ENCODE measurements at regions not wholly inside any gene's neighbourhood (a gene's known extent, or its start where the extent isn't known, plus 50 kb on each side); places are given as distances from the start of the nearest gene placed in this dataset.

GRCh38 chr16:52709306-52709705, 162.4 kb upstream of the TOX3 start:
- Histone ChIP-seq H3K36me3 (no peaks in the 10 kb centered on the region), H3K9ac (no peak overlapping the region), H3K4me3 (no peak overlapping the region), H3K4me2 (no peak overlapping the region), H3K4me1 (peaks cover 0 to 17% (median 0%) of the 10 kb centered on the region in 10 experiments; a peak in 5 of 20 replicates), H4K20me1 (no peaks in the 10 kb centered on the region), H3K27me3 (no peaks in the 10 kb centered on the region), H3K9me3 (replicated peaks in 1 of 11) (no peaks in the 10 kb centered on the region), H3K27ac (no peak overlapping the region)
- no peak for TF ChIP-seq Cebpa-rat (IDR thresholded peaks at IDR 0.05)

- Histone ChIP-seq H3K4me2 (no peak overlapping the region), H3K4me3 (no peak overlapping the region), H3K9me3 (replicated peaks in 1 of 11) (no peaks in the 10 kb centered on the region), H3K9ac (no peak overlapping the region), H3K27ac (no peak overlapping the region), H3K27me3 (no peaks in the 10 kb centered on the region), H4K20me1 (no peaks in the 10 kb centered on the region), H3K4me1 (peaks cover 0 to 11% (median 0%) of the 10 kb centered on the region in 10 experiments; a peak in 5 of 20 replicates), H3K36me3 (no peaks in the 10 kb centered on the region)
- no peak for TF ChIP-seq Cebpa-rat (IDR thresholded peaks at IDR 0.05)
Measured at GRCh38 chr16:52708476-52708875, 161.5 kb upstream of the TOX3 start.

DNA sequence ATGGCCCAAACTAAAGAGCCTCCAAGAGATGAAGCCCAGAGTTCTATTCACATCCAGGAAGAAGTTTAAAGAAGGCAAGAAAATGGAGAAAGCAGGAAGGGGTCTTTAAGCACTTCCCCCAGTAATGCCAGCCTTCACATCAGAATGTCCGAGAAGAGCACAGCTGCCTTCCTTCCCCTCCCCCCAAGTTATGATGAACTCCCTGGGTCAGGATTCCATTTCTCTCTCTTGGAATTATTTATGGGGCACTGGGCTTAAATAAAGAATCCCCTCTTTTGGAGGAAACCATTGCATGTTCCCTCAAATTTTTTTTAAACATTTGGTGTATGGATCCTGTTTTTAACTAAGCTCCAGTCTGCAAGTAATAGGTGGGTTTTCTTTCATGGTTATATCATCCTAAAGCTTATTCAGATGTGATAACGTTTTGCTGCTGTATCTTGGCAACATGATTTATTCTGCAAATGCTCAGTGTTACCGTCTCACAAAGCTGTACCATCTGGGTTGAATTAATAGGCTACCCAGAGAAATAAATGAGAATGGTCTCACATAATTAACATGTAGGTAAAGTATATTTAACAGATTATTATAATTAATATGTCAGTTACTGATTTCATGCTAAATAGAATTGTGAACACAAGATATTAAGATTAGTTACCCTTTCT, 160.9 kb upstream of the TOX3 start:
- no peak overlapping the region for H3K27ac ChIP-seq
- H3K4me3 ChIP-seq, result no peak overlapping the region
- H3K27me3 ChIP-seq, result no peaks in the 10 kb centered on the region
- H3K4me2 ChIP-seq, result no peak overlapping the region
- TF ChIP-seq Cebpa-rat (IDR thresholded peaks at IDR 0.05), result no peak
- H3K36me3 ChIP-seq, result no peaks in the 10 kb centered on the region
- no peak overlapping the region for H3K9ac ChIP-seq
- H4K20me1 ChIP-seq, result no peaks in the 10 kb centered on the region
- H3K4me1 ChIP-seq, result peaks cover 0 to 11% (median 0%) of the 10 kb centered on the region in 10 experiments; a peak in 5 of 20 replicates
- no peaks in the 10 kb centered on the region for H3K9me3 ChIP-seq (replicated peaks in 1 of 11)

GRCh38 chr16:52705122-52705521, 158.2 kb upstream of the TOX3 start:
- no peaks in the 10 kb centered on the region for H4K20me1 ChIP-seq
- H3K4me3 ChIP-seq, result no peak overlapping the region
- no peaks in the 10 kb centered on the region for H3K36me3 ChIP-seq
- H3K27ac ChIP-seq, result no peak overlapping the region
- H3K27me3 ChIP-seq, result no peaks in the 10 kb centered on the region
- no peak for TF ChIP-seq Cebpa-rat (IDR thresholded peaks at IDR 0.05)
- no peak overlapping the region for H3K9ac ChIP-seq
- H3K4me1 ChIP-seq, result peaks cover 0 to 17% (median 0%) of the 10 kb centered on the region in 10 experiments; a peak in 6 of 20 replicates
- no peaks in the 10 kb centered on the region for H3K9me3 ChIP-seq (replicated peaks in 1 of 11)
- H3K4me2 ChIP-seq, result peak overlapping the region in 7 of 11 experiments; percentile 4 to 26 (median 22); a peak in 8 of 22 replicates

DNA sequence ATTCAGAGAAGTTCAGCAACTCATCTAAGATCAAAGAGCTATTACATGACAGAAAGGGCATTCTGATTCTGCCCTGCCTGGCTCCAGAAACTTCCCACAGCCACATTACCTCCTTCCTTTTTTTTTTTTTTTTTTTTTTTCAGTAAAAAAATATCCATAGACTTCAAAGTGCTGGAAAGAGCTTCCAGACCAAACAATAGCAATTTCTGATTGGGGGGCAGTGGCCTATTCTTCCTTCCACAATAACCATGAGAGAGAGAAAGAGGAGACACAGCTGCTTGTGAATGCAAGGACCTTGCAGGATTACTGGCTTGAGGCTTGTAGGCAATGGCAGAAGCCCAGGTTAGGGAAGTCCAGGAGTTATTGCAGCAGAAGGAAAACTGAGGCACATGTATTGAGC, 151.0 kb upstream of the TOX3 start:
- no peak overlapping the region for H3K4me2 ChIP-seq
- H3K27ac ChIP-seq, result no peak overlapping the region
- peaks cover 0 to 6% (median 0%) of the 10 kb centered on the region in 11 experiments; a peak in 2 of 22 replicates for H3K9me3 ChIP-seq (replicated peaks in 1 of 11)
- no peak for TF ChIP-seq Cebpa-rat (IDR thresholded peaks at IDR 0.05)
- H3K27me3 ChIP-seq, result no peaks in the 10 kb centered on the region
- no peaks in the 10 kb centered on the region for H4K20me1 ChIP-seq
- H3K4me3 ChIP-seq, result no peak overlapping the region
- peaks cover 0 to 22% (median 0%) of the 10 kb centered on the region in 10 experiments; a peak in 2 of 20 replicates for H3K4me1 ChIP-seq
- no peak overlapping the region for H3K9ac ChIP-seq
- H3K36me3 ChIP-seq, result no peaks in the 10 kb centered on the region

DNA sequence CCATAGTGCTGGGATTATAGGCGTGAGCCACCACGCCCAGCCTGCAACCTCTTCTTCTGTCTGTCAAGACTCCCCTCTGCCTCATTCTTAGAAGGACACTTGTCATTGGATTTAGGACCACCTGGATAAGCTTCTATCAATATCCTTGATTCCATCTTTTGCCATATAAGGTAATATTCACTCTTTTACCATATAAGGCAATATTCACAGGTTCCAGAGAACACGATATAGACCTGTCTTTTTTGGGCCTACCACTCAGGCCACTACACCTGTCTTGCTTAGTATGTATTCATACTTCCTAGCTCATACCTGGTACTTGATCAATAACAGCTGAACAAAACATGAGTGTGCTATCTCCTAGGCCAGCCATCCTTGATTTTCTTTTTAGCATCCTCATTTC, 149.2 kb upstream of the TOX3 start:
- no peaks in the 10 kb centered on the region for H4K20me1 ChIP-seq

GRCh38 chr16:52690468-52690867, 143.5 kb upstream of the TOX3 start:
- Histone ChIP-seq H3K9me3 (replicated peaks in 1 of 11) (peaks cover 15 to 29% (median 21%) of the 10 kb centered on the region in 11 experiments), H3K4me2 (no peak overlapping the region), H3K27me3 (no peaks in the 10 kb centered on the region)

More for the DNA sequence above, 149.2 kb upstream of the TOX3 start:
- H3K4me3 ChIP-seq, result no peak overlapping the region
- H3K36me3 ChIP-seq, result no peaks in the 10 kb centered on the region
- peaks cover 0 to 15% (median 0%) of the 10 kb centered on the region in 10 experiments; a peak in 2 of 20 replicates for H3K4me1 ChIP-seq
- no peak for TF ChIP-seq Cebpa-rat (IDR thresholded peaks at IDR 0.05)
- no peak overlapping the region for H3K4me2 ChIP-seq
- H3K27ac ChIP-seq, result no peak overlapping the region
- H3K9ac ChIP-seq, result no peak overlapping the region
- peaks cover 8 to 18% (median 11%) of the 10 kb centered on the region in 11 experiments for H3K9me3 ChIP-seq (replicated peaks in 1 of 11)
- no peaks in the 10 kb centered on the region for H3K27me3 ChIP-seq

GRCh38 chr16:52680993-52681392, 134.1 kb upstream of the TOX3 start:
- no peak overlapping the region for H3K4me3 ChIP-seq
- no peaks in the 10 kb centered on the region for H4K20me1 ChIP-seq
- no peak for TF ChIP-seq Cebpa-rat (IDR thresholded peaks at IDR 0.05)
- H3K9ac ChIP-seq, result no peak overlapping the region
- H3K36me3 ChIP-seq, result no peaks in the 10 kb centered on the region
- H3K27me3 ChIP-seq, result no peaks in the 10 kb centered on the region
- no peak overlapping the region for H3K4me2 ChIP-seq
- H3K4me1 ChIP-seq, result peaks cover 0 to 20% (median 0%) of the 10 kb centered on the region in 10 experiments; a peak in 4 of 20 replicates
- H3K27ac ChIP-seq, result no peak overlapping the region
- 0 out of 22 replicates have a peak, but pooled peaks cover 0 to 10% (median 0%) of the 10 kb centered on the region in 11 experiments for H3K9me3 ChIP-seq (replicated peaks in 1 of 11)

More at GRCh38 chr16:52690468-52690867, 143.5 kb upstream of the TOX3 start:
- H3K9ac ChIP-seq, result no peak overlapping the region
- H3K36me3 ChIP-seq, result no peaks in the 10 kb centered on the region
- no peak overlapping the region for H3K4me3 ChIP-seq
- no peaks in the 10 kb centered on the region for H3K4me1 ChIP-seq
- TF ChIP-seq Cebpa-rat (IDR thresholded peaks at IDR 0.05), result no peak
- H3K27ac ChIP-seq, result no peak overlapping the region
- H4K20me1 ChIP-seq, result no peaks in the 10 kb centered on the region

DNA sequence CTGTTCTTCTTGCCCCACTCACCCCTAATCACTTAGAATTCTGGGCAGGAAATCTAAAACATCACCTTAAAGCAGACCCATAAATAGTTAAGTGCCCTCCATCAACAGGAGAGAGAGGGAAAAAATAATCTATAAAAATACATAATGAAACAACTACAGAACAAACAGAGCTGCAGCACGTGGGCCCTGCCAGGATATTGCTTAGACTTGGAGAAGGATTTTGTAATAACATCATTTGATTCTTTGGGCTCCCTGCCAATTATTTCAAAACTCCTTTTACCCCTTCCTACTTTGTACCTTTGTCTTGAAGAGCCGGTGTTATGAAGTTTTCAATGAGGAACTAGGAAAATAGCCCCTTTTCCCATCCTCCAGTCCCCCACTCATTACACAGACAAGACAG, 130.6 kb upstream of the TOX3 start:
- Histone ChIP-seq H3K9ac (no peak overlapping the region), H3K4me1 (peaks cover 0 to 21% (median 0%) of the 10 kb centered on the region in 10 experiments; a peak in 4 of 20 replicates), H3K4me2 (peak overlapping the region in 2 of 11 experiments; percentile 64 to 81; a peak in 4 of 22 replicates), H3K27me3 (no peaks in the 10 kb centered on the region), H4K20me1 (no peaks in the 10 kb centered on the region), H3K27ac (peak overlapping the region in 3 of 11 experiments; percentile 28 to 70 (median 67); a peak in 4 of 22 replicates), H3K9me3 (replicated peaks in 1 of 11) (0 out of 22 replicates have a peak, but pooled peaks cover 0 to 10% (median 0%) of the 10 kb centered on the region in 11 experiments), H3K36me3 (no peaks in the 10 kb centered on the region), H3K4me3 (no peak overlapping the region)
- no peak for TF ChIP-seq Cebpa-rat (IDR thresholded peaks at IDR 0.05)
